Gastrocnemius medialis (tissue), 4 donors: ENCODE measurements at regions not wholly inside any gene's neighbourhood (a gene's known extent, or its start where the extent isn't known, plus 50 kb on each side); places are given as distances from the start of the nearest gene placed in this dataset.

Experiments
- ATAC-seq, 2 donors: fragments of 150-250 bp; one replicate each; pipeline ENCODE4 v1.9.1; 2016
- DNase-seq, 2 donors: peaks; one replicate each; pipeline ENCODE4 v3.0.0-alpha.2; 2019
- H3K27ac ChIP-seq, 4 donors: fragments of 200-600 bp; sonication (generic); 1 replicate in 1 of 4; 2 replicates in 3 of 4; pipeline ENCODE4 v1.5.1; 2016 to 2018; ENCODE audit warnings: mild to moderate bottlenecking in 2 of 4, moderate library complexity in 1 of 4
- H3K27me3 ChIP-seq, 3 donors: fragments of 200-600 bp; sonication (generic) in 2 of 3; 1 replicate in 1 of 3; 2 replicates in 2 of 3; pipeline versions ENCODE4 v1.5.1 to v1.6.0; 2016 to 2019; ENCODE audit warnings: mild to moderate bottlenecking in 1 of 3, moderate library complexity in 1 of 3
- H3K36me3 ChIP-seq, 2 donors: fragments of 200-600 bp; sonication (generic) in 1 of 2; one replicate each; pipeline ENCODE4 v1.5.1; 2017 to 2018
- H3K4me1 ChIP-seq, 2 donors: fragments of 200-600 bp; sonication (generic) in 1 of 2; one replicate each; pipeline ENCODE4 v1.5.1; 2016 to 2017; ENCODE audit warnings: mild to moderate bottlenecking in 2 of 2
- H3K4me3 ChIP-seq, 4 donors: fragments of 200-600 bp; sonication (generic) in 3 of 4; 1 replicate in 1 of 4; 2 replicates in 3 of 4; pipeline ENCODE4 v1.5.1; 2016 to 2019; ENCODE audit warnings: mild to moderate bottlenecking in 2 of 4
- H3K9me3 ChIP-seq, 3 donors: fragments of 200-600 bp; sonication (generic) in 2 of 3; 1 replicate in 1 of 3; 2 replicates in 2 of 3; pipeline ENCODE4 v1.5.1; 2016 to 2019
- CTCF ChIP-seq, 5 experiments: fragments of 450-650 bp in 3 of 5; fragments of 200-600 bp in 2 of 5; sonication (generic) in 2 of 5; IDR thresholded peaks in 4 of 5; conservative IDR thresholded peaks in 1 of 5; 1 replicate in 4 of 5; 2 replicates in 1 of 5; pipeline ENCODE4 v1.5.1; 2016 to 2019; ENCODE audit warnings: antibody characterized with exemption in 5 of 5, mild to moderate bottlenecking in 3 of 5, moderate library complexity in 3 of 5
- POLR2A ChIP-seq, 2 donors: fragments of 450-650 bp; IDR thresholded peaks; one replicate each; pipeline ENCODE4 v1.6.1; 2017; ENCODE audit warnings: antibody characterized with exemption in 2 of 2, mild to moderate bottlenecking in 2 of 2, moderate library complexity in 2 of 2
- in situ Hi-C, 4 donors: fragments of 200-750 bp; cut with MboI; loops; one replicate each; pipeline versions ENCODE4 v1.15.0 to v1.8.0; 2017; ENCODE audit warnings: low sequenced_read_pairs in 4 of 4
- intact Hi-C: fragments of 100-400 bp; cut with DNase I; formaldehyde crosslinking; loops from one replicate; pipeline ENCODE4 v1.15.1; 2023; ENCODE audit warnings: low total_unique reads

GRCh38 chr6:91691449-91691848 is 1104.6 kb upstream of the MAP3K7 start:
- no peak for DNase-seq

GRCh38 chr6:91683240-91683639 is 1096.4 kb upstream of the MAP3K7 start:
- TF ChIP-seq POLR2A (IDR thresholded peaks at IDR 0.05): no peak
- no peak for TF ChIP-seq CTCF (IDR thresholded peaks at IDR 0.05 in 4 of 5, conservative IDR thresholded peaks at IDR 0.05 in 1 of 5)
- no peak overlapping the region for H3K4me3 ChIP-seq
- DNase-seq (no peak), ATAC-seq (no peak)
- in situ Hi-C loops: no loop called here
- intact Hi-C loops: no loop called here
- H3K36me3 ChIP-seq: no peaks in the 10 kb centered on the region
- no peaks in the 10 kb centered on the region for H3K4me1 ChIP-seq
- no peaks in the 10 kb centered on the region for H3K27me3 ChIP-seq
- no peak overlapping the region for H3K27ac ChIP-seq
- H3K9me3 ChIP-seq: no peaks in the 10 kb centered on the region

More at GRCh38 chr6:91691449-91691848, 1104.6 kb upstream of the MAP3K7 start:
- Histone ChIP-seq H3K4me3 (no peak overlapping the region), H3K9me3 (no peaks in the 10 kb centered on the region), H3K36me3 (no peaks in the 10 kb centered on the region), H3K4me1 (no peaks in the 10 kb centered on the region), H3K27ac (no peak overlapping the region), H3K27me3 (no peaks in the 10 kb centered on the region)
- no peak for TF ChIP-seq CTCF (IDR thresholded peaks at IDR 0.05 in 4 of 5, conservative IDR thresholded peaks at IDR 0.05 in 1 of 5)
- no peak for ATAC-seq
- in situ Hi-C loops (no loop called here), intact Hi-C loops (no loop called here)

- ATAC-seq (no peak), DNase-seq (no peak)
- H3K4me1 ChIP-seq: no peaks in the 10 kb centered on the region
- TF ChIP-seq CTCF (IDR thresholded peaks at IDR 0.05 in 4 of 5, conservative IDR thresholded peaks at IDR 0.05 in 1 of 5) (no peak), POLR2A (IDR thresholded peaks at IDR 0.05) (no peak)
- H3K9me3 ChIP-seq: no peaks in the 10 kb centered on the region
- in situ Hi-C loops: no loop called here
- no peak overlapping the region for H3K4me3 ChIP-seq
- H3K27me3 ChIP-seq: no peaks in the 10 kb centered on the region
- intact Hi-C loops: no loop called here
- H3K27ac ChIP-seq: no peak overlapping the region
- no peaks in the 10 kb centered on the region for H3K36me3 ChIP-seq
These were observed 1094.4 kb upstream of the MAP3K7 start for GRCh38 chr6:91681296-91681695.

GRCh38 chr6:91678679-91679446 is 1092.0 kb upstream of the MAP3K7 start:
- intact Hi-C loops: no loop called here
- TF ChIP-seq CTCF (IDR thresholded peaks at IDR 0.05 in 4 of 5, conservative IDR thresholded peaks at IDR 0.05 in 1 of 5): no peak
- no peak for TF ChIP-seq POLR2A (IDR thresholded peaks at IDR 0.05)
- Histone ChIP-seq H3K4me3 (no peak overlapping the region), H3K36me3 (no peaks in the 10 kb centered on the region), H3K27me3 (no peaks in the 10 kb centered on the region), H3K4me1 (no peaks in the 10 kb centered on the region), H3K27ac (no peak overlapping the region), H3K9me3 (no peaks in the 10 kb centered on the region)
- in situ Hi-C loops: no loop called here
- DNase-seq: no peak
- no peak for ATAC-seq

- ATAC-seq (no peak), DNase-seq (no peak)
- Histone ChIP-seq H3K36me3 (no peaks in the 10 kb centered on the region), H3K4me3 (no peak overlapping the region), H3K9me3 (no peaks in the 10 kb centered on the region), H3K27me3 (no peaks in the 10 kb centered on the region), H3K27ac (no peak overlapping the region), H3K4me1 (peaks cover 0 to 4% of the 10 kb centered on the region in 2 donors)
- intact Hi-C loops (no loop called here), in situ Hi-C loops (no loop called here)
- TF ChIP-seq CTCF (IDR thresholded peaks at IDR 0.05 in 4 of 5, conservative IDR thresholded peaks at IDR 0.05 in 1 of 5): no peak
- no peak for TF ChIP-seq POLR2A (IDR thresholded peaks at IDR 0.05)
These were observed 1085.3 kb upstream of the MAP3K7 start for GRCh38 chr6:91672201-91672600.
